A673 (cell line): ENCODE measurements at regions not wholly inside any gene's neighbourhood (a gene's known extent, or its start where the extent isn't known, plus 50 kb on each side); places are given as distances from the start of the nearest gene placed in this dataset.

Experiments used
- CTCF ChIP-seq: fragments of 300-800, 200-600 bp; sonication (generic); conservative IDR thresholded peaks from 2 replicates; pipeline ENCODE4 v1.5.1; 2017; ENCODE audit warnings: low read depth, mild to moderate bottlenecking, antibody characterized with exemption, low read length, moderate library complexity, mixed read lengths
- EZH2 ChIP-seq: fragments of 200-600 bp; sonication (generic); IDR thresholded peaks from 2 replicates; pipeline ENCODE4 v1.6.1; 2017; ENCODE audit warnings: borderline replicate concordance, low read depth, mild to moderate bottlenecking, mixed read lengths, antibody characterized with exemption, low read length; ENCODE audit not compliant: poor library complexity, severe bottlenecking

GRCh38 chr4:148684638-148685037 is 242.4 kb upstream of the NR3C2 start:
- TF ChIP-seq CTCF (no peak), EZH2 (no peak)
